ENCODE measurements at regions not wholly inside any gene's neighbourhood (a gene's known extent, or its start where the extent isn't known, plus 50 kb on each side); places are given as distances from the start of the nearest gene placed in this dataset.

- TF ChIP-seq, protein P1, sequence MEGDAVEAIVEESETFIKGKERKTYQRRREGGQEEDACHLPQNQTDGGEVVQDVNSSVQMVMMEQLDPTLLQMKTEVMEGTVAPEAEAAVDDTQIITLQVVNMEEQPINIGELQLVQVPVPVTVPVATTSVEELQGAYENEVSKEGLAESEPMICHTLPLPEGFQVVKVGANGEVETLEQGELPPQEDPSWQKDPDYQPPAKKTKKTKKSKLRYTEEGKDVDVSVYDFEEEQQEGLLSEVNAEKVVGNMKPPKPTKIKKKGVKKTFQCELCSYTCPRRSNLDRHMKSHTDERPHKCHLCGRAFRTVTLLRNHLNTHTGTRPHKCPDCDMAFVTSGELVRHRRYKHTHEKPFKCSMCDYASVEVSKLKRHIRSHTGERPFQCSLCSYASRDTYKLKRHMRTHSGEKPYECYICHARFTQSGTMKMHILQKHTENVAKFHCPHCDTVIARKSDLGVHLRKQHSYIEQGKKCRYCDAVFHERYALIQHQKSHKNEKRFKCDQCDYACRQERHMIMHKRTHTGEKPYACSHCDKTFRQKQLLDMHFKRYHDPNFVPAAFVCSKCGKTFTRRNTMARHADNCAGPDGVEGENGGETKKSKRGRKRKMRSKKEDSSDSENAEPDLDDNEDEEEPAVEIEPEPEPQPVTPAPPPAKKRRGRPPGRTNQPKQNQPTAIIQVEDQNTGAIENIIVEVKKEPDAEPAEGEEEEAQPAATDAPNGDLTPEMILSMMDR (IDR thresholded peaks at IDR 0.05) = no peak
- no peak for TF ChIP-seq POLR2A (IDR thresholded peaks at IDR 0.05)
Observed at GRCh38 chr12:71353607-71354006, 86.0 kb upstream of the LGR5 start.
